HG02623 (cell line): ENCODE measurements at regions not wholly inside any gene's neighbourhood (a gene's known extent, or its start where the extent isn't known, plus 50 kb on each side); places are given as distances from the start of the nearest gene placed in this dataset.
"Not testable (repeated sequence)": the region's sequence is repeated elsewhere in the genome, so short reads cannot be mapped to it uniquely, and the experiment has no call there.

Experiments
- ATAC-seq: cut with Tn5 transposase; IDR thresholded peaks from one replicate; pipeline ENCODE4 v1.9.1; 2021; ENCODE audit warnings: moderate library complexity; ENCODE audit not compliant: unreplicated experiment

GRCh38 chr7:81152925-81153324, 234.1 kb upstream of the SEMA3C start:
- not testable (repeated sequence) for ATAC-seq

DNA sequence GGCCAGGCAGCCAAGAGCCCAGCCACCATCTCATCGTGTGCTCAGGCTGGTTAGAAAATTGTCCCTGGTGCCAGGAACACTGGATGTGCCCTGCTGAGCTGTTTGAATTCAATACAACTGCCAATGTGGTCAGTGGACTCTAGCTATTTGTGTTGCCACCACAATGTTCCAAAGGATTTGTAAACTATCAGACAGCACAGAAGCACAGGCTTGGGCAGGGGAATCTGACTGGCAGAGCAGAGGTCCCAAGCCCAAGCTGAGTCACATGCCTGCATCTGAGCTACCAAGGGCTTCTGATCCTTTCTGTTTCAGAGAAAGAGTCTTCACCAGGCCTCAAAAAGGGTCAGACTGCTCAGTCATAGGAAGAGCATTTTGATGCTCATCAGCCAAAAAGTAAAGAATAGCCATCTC, 232.1 kb upstream of the SEMA3C start:
- no peak for ATAC-seq

DNA sequence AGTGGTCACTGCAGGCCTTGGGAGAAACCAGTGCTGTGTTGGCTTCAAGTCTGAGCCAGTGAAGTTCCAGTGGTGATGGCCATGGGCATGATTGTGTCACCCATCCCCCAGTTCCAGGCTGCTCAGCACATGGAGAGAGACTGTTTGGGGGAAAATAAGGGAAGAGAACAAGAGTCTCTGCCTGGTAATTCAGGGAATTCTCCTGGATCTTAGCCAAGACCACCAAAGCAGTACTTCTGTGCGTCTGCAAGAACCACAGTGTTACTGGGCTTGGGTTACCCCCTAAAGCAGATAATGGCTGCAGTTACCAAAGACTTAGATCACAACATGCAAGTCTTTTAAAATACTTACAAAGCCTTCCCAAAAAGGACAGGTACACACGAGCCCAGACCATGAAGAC, 225.0 kb upstream of the SEMA3C start:
- ATAC-seq: no peak

DNA sequence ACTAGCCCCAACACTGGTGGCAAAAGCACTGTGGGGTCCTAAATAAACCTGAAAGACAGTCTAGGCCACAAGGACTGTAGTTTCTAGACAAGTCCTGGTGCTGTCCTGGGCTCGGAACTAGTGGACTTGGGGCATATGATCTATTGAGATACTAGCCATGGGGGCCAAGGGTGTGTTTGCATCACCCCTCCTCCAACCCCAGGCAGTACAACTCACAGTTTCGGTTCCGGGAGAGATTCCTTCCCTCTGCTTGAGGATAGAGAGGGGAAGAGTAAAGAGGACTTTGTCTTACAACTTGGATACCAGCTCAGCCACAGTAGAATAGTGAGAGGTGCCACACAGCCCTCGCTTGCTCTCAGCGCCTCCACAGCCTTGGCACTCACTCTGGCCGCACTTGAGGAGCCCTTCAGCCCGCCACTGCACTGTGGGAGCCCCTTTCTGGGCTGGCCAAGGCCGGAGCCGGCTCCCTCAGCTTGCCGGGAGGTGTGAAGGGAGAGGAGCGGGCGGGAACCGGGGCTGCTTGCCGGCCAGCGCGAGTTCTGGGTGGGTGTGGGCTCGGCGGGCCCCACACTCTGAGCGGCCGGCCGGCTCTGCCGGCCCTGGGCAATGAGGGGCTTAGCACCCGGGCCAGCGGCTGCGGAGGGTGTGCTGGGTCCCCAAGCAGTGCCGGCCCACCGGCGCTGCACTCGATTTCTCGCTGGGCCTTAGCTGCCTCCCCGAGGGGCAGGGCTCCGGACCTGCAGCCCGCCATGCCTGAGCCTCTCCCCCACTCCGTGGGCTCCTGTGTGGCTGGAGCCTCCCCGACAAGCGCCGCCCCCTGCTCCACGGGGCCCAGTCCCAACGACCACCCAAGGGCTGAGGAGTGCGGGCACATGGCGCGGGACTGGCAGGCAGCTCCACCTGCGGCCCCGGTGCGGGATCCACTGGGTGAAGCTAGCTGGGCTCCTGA, 222.7 kb upstream of the SEMA3C start:
- ATAC-seq: not testable (repeated sequence)

GRCh38 chr7:81140775-81141174, 221.9 kb upstream of the SEMA3C start:
- ATAC-seq: no peak

DNA sequence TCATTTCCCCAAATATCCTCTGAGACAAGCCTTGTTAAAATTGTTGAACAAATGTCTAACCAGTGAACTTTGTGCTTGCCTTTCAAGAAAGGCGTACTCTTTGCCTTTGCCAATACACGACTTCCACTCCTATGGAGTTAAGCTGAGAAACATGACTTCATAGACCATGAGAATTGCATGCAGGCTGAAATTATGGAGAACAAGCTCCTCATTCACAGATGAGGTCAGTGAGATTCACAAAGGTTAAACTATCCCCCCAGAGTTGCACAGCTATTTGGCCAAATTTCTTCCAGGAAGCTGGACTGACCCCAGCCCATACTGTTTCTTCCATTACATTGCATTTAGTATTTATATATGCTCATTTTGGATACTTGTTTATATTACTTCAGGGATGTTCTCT, 221.4 kb upstream of the SEMA3C start:
- ATAC-seq: no peak

GRCh38 chr7:81138870-81139269, 220.0 kb upstream of the SEMA3C start:
- no peak for ATAC-seq

GRCh38 chr7:81135324-81135723, 216.5 kb upstream of the SEMA3C start:
- no peak for ATAC-seq

DNA sequence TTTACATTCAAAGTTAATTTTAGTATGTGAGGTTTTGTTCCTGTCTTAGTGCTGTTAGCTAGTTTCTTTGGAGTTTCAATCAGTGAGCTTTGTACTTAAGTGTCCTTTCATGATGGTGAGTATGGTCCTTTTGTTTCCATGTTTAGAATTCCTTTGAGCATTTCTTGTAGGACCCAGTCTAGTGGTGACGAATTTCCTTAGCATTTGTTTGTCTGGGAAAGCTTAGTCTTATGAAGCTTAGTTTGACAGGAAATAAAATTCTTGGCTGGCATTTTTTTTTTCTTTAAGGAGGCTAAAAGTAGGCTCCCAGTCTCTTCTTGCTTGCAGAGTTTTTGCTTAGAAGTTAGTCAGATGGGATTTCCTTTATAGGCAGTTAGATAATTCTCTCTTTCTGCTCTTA, 209.2 kb upstream of the SEMA3C start:
- ATAC-seq: no peak

- ATAC-seq: no peak
Observed at GRCh38 chr7:81120803-81121202, 202.0 kb upstream of the SEMA3C start.

GRCh38 chr7:81120111-81120510, 201.3 kb upstream of the SEMA3C start:
- ATAC-seq: no peak

- ATAC-seq: no peak
Observed at GRCh38 chr7:81114633-81115032, 195.8 kb upstream of the SEMA3C start.

GRCh38 chr7:81112731-81113130, 193.9 kb upstream of the SEMA3C start:
- ATAC-seq: no peak

GRCh38 chr7:81111781-81112540, 193.1 kb upstream of the SEMA3C start:
- ATAC-seq: no peak

GRCh38 chr7:81111358-81111757, 192.5 kb upstream of the SEMA3C start:
- no peak for ATAC-seq

GRCh38 chr7:81110673-81111072, 191.8 kb upstream of the SEMA3C start:
- no peak for ATAC-seq

DNA sequence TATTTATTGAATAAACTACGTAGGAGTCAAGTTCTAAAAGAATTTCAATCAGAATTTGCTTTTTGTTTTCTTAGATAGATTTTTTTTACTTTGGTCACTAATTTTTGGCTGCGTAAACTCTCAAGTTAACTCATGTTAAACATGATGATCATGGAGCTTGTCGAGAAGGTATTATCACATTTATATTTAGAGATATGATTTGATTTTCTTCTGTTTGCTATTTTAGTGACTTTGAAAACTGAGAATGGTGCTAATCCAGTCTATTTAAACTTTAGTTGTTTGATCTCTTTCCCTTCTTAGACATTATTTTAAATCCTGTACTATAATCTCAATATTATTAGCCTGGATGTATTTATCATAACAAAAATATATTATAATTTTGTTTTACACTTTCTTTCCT, 179.4 kb upstream of the SEMA3C start:
- ATAC-seq: no peak

- no peak for ATAC-seq
Observed at GRCh38 chr7:81094952-81095351, 176.1 kb upstream of the SEMA3C start.

DNA sequence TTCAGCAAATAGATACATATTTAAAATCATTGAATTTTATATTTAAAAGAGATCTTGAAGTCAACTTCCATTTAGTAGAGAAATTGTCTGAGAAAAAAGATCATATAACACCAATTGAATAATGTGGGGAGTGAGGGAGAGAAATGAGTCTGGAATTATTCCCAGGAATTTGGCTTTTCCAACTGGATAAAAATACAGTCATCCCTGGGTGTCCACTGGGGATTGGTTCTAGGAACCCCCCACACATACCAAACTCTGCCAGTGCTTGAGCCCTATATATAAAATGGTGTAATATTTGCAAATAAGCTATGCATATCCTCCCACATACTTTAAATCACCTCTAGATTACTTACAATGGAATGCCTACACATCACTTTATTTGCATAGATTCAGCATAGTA, 162.8 kb upstream of the SEMA3C start:
- no peak for ATAC-seq

DNA sequence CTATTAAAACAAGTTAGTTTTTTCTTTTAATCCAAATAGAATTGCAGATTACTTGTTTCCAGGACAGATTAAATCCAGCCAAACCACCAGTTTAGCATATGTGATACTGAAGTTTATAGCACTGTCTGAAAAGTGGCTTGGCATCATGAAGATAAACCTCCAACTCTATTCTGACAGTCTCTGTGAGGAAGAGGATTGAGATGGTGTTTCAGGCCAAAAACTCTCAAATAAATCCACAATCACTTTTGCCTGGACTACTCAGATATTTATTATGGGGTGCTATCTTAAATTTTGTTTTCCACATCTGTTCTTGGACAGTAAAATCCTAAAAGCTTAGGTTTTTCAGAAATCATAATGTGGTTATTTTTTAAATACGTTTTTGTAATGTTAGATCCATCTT, 161.7 kb upstream of the SEMA3C start:
- no peak for ATAC-seq

DNA sequence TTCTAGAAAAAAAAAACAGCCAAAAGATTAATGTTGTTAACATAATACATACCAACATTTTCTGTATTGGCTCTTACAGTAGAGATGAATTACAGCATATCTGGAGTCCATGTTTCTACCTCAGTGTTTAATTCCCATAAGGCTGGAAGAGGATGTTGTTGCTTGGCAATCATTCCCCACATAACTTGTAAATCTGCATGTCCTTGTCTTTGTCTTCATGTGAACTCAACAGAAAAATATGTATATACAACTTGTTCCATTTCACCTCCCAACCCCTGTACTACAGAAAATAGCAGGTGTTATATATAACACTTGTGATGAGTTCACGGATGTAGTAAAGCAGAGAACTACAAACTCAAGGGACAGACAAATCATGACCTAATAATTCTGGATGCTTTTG, 160.9 kb upstream of the SEMA3C start:
- no peak for ATAC-seq

DNA sequence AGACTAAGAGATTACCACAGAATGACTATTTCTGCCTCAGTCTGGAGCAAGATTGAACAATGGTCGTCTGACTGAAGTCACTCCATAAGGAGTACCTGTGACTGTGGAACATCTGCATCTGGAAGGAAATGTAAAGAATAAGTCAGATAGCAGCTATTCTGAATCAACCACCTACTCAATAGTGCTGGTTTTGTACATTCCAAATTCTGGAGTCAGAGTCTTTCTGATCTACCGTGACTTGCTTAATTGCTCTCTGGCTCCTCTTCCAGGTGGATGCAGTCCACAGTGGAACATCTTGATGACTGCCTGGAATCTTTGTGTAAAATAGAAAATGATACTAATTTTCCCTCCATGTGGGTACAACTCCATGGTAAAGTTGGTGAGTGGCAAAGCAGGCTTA, 156.3 kb upstream of the SEMA3C start:
- no peak for ATAC-seq
